HG03354 (cell line): ENCODE measurements at regions not wholly inside any gene's neighbourhood (a gene's known extent, or its start where the extent isn't known, plus 50 kb on each side); places are given as distances from the start of the nearest gene placed in this dataset.

ENCODE experiments used
- ATAC-seq: cut with Tn5 transposase; IDR thresholded peaks from one replicate; pipeline ENCODE4 v1.9.1; 2021; ENCODE audit warnings: mild to moderate bottlenecking; ENCODE audit not compliant: unreplicated experiment, poor library complexity, severe bottlenecking

DNA sequence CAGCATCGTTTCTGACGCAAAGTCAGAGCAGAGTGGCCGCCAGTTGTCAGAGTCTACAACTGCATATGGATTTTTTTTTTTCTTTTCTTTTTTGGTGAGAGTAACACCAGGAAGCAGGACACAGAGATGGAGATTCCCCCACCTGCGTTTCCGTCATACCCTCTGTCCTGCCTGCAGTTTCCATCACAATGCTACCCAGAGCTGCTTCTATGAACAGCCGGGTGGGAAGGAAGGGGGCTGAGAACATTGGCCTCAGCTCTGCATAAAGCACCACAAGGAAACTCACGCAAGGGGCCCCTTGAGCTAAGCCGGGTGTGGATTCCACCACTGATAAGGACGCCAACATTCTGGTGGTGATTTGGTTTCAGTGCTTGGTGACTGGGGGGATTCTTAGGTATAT lies 183.5 kb upstream of the AFDN start:
- no peak for ATAC-seq

DNA sequence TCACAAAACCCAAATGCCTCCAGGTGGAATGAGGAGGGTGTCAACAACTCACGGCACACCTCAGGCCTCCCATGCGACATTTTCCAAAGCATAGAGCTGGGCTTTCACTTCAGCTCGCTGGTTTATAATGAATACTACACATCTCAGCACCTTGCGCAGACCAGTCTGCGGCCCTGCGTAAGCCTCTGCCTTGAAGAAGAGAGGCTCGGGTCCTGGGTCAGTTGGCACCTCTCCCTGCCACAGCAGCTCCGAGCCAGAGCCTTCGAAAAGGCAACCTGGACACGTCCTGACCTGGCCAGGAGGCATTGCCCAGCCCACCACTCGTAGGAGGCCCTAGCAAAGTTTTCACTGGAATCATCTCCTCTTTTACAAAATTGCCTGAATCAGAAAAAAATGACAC lies 183.0 kb upstream of the AFDN start:
- no peak for ATAC-seq

DNA sequence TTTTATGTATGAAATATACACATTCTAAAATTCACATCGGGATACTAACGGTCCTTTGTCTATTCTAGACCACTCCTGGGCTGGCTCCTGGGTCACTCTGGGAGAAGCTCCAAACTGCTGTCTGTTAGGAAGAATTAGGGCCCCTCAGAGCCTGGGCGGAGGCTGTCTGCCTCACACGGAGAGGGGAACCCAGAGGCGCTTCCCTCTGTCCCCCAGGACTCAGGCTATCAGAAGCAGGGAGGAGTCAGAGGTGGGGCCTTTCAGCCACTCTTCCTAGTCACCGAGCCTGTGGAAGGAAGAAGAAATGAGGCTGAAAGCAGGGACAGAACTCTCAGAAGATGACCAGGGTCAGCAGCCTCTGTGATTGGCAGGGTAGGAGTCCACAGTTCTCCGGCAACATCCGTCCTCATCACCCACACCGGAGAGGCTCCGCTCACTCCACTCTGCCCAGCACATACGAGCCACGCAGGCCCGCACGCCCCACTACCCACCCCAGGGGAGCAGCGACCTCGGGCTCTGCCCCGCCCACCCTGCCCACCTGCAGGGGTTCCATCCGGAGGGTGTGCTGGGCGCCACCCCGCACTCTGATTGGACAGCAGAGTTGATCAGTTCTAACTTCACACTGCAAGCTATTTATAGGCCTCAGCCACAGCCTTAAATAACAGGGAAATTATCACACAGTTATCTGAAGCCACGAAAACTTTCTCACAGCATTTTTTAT lies 182.1 kb upstream of the AFDN start:
- no peak for ATAC-seq

DNA sequence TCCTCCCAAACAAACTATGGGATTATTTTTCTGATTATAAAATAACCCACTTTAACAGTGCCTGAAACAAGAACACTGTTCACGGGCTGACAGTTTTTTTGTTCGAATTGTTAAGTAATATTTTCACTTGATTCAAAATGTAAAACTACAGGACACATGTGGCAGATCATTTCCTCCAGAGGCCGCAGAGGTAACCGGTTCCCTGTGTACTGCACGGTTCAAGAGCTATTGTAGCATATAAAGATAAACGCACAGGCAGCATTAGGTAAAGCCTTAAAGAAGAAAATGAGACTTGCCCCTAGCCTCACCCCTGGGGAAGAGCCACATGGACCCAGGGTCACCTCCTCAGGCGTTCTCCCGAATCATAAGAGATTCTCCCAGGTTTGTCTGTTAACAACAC lies 181.3 kb upstream of the AFDN start:
- no peak for ATAC-seq

DNA sequence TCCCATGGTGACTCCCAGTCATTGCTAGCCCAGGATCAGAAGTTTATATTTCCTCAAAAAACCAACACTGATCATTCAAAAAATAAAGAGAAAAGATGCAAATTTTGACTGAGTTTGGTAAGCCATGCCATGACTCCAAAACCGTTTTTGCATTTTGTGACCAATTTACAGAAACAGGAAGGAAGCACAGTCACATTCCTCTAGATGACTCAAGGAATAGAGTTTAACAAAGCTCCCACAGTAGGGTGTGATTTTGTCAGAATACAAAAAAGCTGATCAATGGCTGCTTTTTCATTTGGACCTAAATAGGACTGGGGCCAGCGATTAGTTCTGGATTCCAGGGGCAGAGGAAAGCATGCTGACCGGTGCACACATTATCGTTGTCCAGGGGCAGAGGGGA lies 179.4 kb upstream of the AFDN start:
- ATAC-seq: no peak

DNA sequence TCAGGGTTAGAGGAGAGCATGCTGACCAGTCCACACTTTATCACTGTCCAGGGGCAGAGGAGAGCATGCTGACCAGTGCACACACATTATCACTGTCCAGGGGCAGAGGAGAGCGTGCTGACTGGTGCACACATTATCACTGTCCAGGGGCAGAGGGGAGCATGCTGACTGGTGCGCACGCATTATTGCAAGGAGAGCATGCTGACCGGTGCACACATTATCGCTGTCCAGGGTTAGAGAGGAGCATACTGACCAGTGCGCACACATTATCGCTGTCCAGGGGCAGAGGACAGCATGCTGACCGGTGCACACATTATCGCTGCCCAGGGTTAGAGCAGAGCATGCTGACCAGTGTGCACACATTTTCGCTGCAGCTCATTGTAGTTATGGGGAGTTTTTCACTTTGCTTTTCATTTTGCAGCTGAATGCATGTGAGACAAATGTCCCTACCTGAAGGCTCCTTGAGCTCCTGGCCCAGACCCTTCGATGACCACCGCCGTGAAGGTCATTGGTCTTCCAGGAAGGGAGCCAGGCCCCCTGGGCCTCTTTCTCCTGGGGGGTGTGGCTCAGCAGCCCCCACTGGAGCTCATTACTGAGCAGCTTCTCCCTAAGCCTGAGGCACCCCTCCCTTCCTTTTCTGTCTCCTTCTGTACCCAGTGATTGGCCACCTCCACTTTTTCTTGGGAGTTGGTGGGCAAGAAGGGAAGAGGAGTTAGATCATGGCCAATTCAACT lies 178.8 kb upstream of the AFDN start:
- ATAC-seq: no peak

DNA sequence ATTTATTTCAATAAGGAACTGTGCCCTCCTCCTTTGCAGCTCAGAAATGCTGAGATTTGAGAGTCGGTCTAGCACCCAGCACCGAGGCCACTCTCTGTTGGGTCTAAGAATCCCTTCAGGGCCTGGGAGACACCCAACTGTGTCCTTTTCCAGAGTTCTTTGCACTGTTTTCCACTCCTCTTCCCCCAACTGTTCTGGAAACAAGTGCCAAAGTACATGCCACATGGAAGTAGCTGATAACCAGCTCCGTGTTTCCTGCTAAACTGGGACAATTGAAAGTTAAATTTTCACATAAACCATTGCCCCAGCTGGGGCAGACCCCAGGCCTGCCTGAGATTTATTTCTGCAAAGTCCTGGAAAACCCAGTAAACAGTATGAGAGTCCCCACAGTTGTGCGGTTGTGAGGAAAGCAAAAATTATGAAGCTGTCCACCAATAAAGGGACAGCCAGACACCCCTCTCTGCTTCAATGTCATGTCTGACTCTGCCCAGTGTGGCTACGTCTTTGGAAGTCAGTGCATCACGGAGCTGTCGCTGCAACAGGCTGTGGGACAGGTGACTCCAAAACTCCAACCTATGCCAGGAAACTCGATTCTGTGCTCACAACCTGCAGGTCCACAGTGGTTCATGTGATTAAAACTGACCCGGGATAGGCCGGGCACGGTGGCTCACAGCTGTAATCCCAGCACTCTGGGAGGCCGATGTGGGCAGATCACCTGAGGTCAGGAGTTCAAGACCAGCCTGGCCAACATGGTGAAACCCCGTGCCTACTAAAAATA lies 178.0 kb upstream of the AFDN start:
- ATAC-seq: no peak

DNA sequence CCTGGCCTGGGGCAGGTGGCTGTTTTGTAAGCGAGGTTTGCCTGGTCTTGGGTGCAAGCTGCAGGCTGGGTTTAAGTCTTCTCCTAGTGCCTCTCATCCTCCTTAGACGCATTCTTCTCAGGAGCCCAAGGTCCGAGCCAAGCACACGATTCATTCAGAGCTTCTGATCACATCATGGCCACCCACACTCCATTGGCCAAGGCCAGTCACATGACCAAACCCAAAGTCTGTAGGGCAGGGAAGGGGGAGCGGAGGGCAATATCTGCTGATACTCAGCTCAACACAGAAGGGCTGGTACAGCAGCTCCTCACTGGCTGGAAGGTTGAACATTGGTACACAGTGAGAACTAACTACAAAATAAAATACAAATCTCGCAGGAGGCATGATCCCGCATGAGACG lies 177.2 kb upstream of the AFDN start:
- ATAC-seq: no peak

DNA sequence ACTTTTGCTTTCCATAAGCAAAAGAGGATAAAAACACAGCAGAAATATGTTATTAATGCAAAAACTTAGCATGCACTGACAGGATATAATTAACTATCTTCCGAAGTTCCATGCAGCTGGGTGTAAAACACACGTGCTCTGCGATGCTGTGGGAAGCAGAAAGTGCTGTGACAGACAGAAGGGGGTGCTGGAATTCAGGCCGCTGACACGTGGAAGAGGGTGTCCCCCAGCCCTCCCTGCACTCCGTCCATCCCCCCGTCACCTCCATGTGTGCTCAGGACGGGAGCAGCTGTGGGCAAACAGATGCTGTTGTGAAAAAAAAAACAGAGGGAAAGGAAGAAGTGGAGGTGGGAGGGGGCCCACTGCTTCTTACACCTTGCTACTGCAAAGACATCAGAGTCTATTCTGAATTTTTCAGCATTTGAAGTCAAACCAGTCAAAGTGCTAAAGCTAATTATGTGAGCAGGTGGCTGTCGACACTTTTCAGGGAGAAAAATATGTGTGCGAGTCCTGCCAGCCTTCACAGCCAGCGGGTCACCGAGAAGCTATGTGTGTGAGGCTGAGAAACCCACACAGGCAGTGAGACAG lies 175.9 kb upstream of the AFDN start:
- no peak for ATAC-seq

DNA sequence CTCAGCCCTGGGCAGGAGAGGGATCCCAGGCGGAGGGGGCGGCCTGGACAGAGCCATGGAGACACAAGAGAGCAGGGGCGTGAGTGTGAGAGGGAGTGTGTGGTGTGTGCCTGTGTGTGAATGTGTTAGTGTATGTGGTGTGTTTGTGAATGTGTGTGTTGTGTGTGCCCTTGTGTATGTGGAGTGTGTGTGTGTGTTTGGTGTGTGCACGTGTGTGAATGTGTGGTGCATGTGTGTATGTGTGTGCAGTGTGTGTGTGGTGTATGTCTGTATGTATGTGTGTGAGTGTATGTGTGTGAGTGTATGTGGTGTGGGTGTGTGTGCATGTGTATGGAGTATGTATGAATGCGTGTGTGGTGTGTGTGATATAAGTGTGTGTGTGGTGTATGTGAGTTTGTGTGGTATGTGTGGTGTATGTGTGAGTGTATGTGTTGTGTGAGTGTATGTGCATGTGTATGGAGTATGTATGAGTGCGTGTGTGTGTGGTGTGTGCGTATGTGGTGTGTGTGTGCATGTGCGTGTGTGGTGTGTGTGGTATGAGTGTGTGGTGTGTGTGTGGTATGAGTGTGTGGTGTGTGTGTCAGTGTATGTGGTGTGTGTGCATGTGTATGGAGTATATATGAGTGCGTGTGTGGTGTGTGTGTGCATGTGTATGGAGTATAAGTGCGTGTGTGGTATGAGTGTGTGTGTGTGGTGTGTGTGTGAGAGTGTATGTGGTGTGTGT lies 175.2 kb upstream of the AFDN start:
- no peak for ATAC-seq

DNA sequence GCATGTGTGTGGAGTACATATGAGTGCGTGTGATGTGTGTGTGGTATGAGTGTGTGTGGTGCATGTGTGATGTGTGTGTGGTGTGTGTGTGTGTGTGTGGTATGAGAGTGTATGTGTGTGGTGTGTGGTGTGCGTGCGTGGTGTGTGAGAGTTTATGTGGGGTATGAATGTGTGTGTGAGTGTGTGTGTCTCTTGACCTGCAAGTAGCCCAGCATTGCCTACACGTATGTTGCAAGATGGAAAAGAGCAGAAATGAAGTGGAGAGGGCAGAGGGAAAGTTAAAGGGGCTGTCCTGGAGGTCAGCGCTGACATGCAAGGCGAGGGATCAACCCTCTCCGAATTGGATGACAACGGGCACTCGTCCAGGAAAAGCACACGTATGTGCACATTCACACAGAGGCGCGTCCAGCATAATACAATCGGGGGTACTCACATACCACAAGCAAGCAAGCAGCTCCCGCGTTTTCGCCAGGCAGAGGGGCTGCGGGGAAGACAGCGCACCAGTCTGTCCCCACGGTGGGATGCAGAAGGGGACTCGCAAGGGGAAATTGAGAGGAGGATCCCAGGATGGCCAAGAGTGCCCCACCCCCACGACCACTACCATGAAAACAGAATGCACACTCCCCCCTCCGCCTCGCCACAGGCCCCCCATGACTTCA lies 174.5 kb upstream of the AFDN start:
- ATAC-seq: no peak

DNA sequence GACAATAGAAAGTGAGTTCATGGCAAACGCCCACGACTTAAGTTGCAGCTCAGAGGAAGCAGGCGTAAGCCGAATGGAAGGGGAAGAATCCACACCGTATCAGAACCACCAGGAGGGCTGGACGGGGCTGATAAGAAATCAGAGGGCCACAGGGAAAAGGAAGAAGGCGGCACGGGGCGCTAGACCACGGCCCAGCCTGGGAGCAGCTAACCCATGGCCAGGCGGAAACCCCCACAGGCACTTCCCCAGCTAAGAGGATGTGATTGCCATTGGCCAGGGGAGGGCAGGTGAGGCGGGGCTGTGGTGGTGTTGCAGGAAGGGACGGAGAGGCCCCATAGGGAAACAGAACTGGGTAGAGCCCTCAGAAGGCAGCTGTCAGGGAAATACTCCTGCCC lies 174.0 kb upstream of the AFDN start:
- ATAC-seq: no peak

DNA sequence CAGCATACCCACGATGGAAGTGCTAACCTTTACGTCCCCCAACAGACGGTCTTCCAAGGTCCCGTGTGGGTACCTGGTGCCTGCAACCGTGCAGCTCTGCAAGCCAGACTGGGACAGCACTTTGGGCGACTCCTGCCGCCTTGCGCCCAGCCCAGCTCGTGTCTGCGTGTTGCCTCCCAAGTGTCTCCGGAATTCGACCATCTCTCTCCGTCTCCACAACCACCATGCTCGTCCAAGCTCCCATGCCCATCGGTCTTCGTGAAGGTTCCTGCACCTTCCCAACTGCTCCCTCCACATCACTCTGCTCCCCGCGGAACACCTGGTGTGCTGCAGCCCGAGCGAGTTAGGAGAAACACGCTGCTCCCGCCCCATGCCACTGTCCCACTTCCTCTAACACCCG lies 173.2 kb upstream of the AFDN start:
- no peak for ATAC-seq

DNA sequence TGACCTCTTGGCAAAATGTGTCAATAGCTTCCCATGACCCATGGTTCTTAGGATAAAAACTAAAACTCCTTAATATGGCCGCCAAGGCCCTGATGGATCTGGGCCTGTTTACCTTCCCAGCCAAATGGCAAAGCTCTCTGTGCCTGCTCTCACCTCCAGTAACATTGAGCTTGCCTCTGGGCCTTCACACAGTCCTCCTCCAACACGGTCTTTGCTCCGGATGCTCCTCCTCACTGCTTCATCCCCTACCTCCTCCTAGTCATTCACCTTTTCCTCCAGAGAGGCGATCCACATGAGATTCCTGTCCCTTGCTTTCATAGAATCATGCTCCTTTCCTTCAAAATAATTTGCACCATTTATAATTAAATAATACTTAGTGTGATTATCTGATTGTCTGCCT lies 172.3 kb upstream of the AFDN start:
- ATAC-seq: no peak

DNA sequence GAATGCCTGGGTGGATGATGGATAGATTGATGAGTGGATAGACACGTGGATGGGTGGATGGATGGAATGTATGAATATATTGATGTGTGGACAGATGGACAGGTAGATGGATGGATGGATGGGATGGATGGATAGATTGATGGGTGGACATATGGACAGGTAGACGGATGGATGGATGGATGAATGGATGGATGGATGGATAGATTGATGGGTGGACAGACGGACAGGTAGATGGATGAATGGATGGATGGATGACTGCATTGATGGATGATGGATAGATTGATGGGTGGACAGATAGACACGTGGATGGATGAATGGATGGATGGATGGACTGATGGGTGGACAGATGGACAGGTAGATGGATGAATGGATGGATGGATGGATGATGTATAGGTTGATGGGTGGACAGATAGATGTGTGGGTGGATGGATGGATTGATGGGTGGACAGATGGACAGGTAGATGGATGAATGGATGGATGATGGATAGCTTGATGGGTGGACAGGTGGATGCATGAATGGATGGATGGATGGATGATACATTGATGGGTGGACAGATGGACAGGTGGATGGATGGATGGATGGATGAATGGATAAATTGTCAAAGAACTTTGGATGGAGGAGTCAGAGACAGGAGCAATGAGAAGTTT lies 171.4 kb upstream of the AFDN start:
- no peak for ATAC-seq

DNA sequence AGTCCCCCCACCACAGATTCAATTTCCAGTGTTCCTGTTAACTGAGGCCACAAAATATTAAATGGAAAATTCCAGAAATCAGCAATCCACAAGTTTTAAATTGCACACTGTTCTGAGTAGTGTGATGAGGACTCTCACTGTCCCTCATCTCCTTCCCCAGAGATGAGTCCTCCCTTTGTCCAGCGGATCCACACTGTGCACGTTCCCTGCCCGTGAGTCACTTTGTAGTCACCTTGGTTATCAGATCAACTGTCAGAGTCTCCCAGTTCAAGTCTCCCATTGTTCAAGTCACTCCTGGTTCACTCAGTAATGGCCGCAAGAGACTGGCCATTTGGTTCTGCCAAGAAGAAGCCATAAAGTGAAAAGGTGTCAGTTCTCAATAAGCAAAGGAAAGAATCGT lies 168.6 kb upstream of the AFDN start:
- ATAC-seq: no peak

DNA sequence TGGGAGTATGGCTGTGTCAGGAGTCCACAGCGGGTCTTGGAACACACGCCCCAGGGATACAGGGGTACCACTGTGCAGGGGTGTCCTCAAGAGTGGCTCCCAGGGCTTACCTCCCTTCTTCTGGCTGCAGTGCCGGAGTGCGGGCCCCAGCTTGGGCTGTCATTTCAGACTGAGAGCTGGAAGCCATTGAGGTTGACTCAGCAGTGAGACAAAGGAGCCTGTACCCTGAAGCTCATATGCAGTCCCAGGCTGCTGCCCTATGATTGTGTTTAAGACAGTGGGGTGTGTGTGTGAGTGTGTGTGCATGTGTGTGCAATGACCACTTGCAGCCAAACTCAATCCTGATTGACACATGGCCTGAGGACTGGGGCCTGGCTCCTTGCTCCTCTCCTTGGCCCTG lies 167.7 kb upstream of the AFDN start:
- ATAC-seq: no peak

DNA sequence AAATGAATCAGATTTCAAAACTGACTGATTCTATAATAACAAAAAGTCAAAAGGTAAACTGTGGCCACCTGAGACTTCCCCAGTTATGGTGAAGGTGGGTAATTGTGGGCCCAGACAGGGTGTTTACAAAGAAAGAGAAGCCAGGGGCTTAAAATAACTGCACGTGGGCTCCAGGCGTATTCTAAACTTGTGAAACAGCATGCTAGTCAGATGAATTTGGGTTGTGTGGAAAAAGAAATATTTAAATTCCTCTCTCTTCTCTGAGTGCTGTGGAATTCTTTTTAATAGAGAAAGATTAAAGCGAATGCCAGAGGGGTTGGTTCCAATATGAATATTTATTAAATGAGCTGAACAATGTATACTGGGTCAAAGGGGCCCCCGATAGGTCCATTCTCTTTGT lies 166.3 kb upstream of the AFDN start:
- no peak for ATAC-seq

DNA sequence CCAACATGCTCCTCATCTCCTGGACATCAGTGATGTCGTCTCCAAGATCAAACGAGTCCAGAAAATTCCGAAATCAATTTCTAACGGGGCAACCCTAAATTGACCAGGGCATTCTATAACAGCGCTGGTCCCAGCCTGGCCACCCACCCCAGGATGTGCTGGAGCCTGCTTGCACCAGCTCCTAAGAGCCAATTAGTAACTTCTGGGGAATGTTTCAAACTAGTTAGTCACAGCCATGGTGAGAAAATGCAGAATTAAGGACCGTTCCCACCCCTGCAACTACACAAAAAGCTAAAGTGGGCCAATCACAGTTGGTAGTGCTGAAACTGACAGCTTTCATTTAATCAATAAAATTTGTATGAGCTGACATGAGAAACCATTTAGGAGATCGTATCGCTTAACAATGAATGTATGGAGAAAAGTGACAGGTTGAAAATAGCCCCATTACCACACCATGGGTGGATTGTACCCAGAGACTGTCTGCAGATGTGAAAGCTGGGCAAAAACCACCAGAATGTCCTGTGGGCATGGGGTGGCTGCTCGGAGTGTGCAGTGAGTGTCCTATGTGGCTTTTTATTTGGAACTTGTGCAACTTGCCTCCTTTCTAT lies 165.7 kb upstream of the AFDN start:
- no peak for ATAC-seq
